SJSA1 (cell line): ENCODE measurements at regions not wholly inside any gene's neighbourhood (a gene's known extent, or its start where the extent isn't known, plus 50 kb on each side); places are given as distances from the start of the nearest gene placed in this dataset.

ENCODE experiments used
- DNase-seq, 2 experiments: peaks; one replicate each; pipeline ENCODE4 v3.0.0-alpha.2; 2015 to 2020; ENCODE audit warnings: low spot score in 2 of 2, low read depth in 1 of 2
- H3K27ac ChIP-seq: fragments of 250-450 bp; sonication (Bioruptor Pico); 2 replicates; pipeline ENCODE4 v1.5.1; 2020; ENCODE audit warnings: mild to moderate bottlenecking, moderate library complexity
- H3K27me3 ChIP-seq: fragments of 250-450 bp; sonication (Bioruptor Pico); replicated peaks from 2 replicates; pipeline ENCODE4 v1.5.1; 2020; ENCODE audit warnings: mild to moderate bottlenecking, moderate library complexity
- H3K36me3 ChIP-seq: fragments of 250-450 bp; sonication (Bioruptor Pico); 2 replicates; pipeline ENCODE4 v1.5.1; 2020; ENCODE audit warnings: mild to moderate bottlenecking
- H3K4me1 ChIP-seq: fragments of 250-450 bp; sonication (Bioruptor Pico); replicated peaks from 2 replicates; pipeline ENCODE4 v1.6.1; 2021; ENCODE audit warnings: mild to moderate bottlenecking
- H3K4me3 ChIP-seq: fragments of 250-450 bp; sonication (Bioruptor Pico); 2 replicates; pipeline ENCODE4 v1.5.1; 2020; ENCODE audit warnings: mild to moderate bottlenecking
- H3K9me3 ChIP-seq: fragments of 250-450 bp; sonication (Bioruptor Pico); replicated peaks from 2 replicates; pipeline ENCODE4 v1.5.1; 2020; ENCODE audit warnings: mild to moderate bottlenecking

GRCh38 chr13:64457976-64458375, 2772.2 kb downstream of the PCDH9 start:
- Histone ChIP-seq H3K27ac (no peak overlapping the region), H3K4me3 (no peak overlapping the region), H3K36me3 (no peaks in the 10 kb centered on the region), H3K9me3 (no peaks in the 10 kb centered on the region), H3K4me1 (no peaks in the 10 kb centered on the region), H3K27me3 (no peaks in the 10 kb centered on the region)
- DNase-seq = no peak

DNA sequence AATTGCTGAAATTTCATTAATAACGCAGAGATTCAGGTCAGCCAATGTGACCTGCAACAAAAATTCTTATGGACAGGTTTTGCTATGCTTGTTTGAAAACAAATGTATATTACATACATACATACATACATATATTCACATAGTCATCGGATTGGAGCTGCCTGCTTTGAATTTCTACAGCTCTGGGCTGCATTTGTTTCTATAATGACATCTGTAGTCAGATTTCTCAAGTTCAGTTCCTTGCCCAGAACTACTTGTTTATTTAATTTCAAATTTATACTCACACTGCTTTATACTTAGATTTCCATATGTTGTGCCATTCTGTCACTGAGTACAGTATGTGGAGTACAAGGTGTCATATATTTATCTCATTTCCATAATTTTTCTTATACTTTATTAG, 2775.0 kb downstream of the PCDH9 start:
- no peaks in the 10 kb centered on the region for H3K27me3 ChIP-seq
- no peak for DNase-seq
- H3K4me1 ChIP-seq = no peaks in the 10 kb centered on the region
- no peaks in the 10 kb centered on the region for H3K9me3 ChIP-seq
- no peaks in the 10 kb centered on the region for H3K36me3 ChIP-seq
- no peak overlapping the region for H3K4me3 ChIP-seq
- H3K27ac ChIP-seq = no peak overlapping the region

GRCh38 chr13:64453831-64454230, 2776.3 kb downstream of the PCDH9 start:
- no peaks in the 10 kb centered on the region for H3K27me3 ChIP-seq
- H3K4me3 ChIP-seq = no peak overlapping the region
- H3K27ac ChIP-seq = no peak overlapping the region
- H3K9me3 ChIP-seq = no peaks in the 10 kb centered on the region
- DNase-seq = no peak
- H3K4me1 ChIP-seq = no peaks in the 10 kb centered on the region
- no peaks in the 10 kb centered on the region for H3K36me3 ChIP-seq

GRCh38 chr13:64446372-64446771, 2783.8 kb downstream of the PCDH9 start:
- H3K4me1 ChIP-seq = no peaks in the 10 kb centered on the region
- no peaks in the 10 kb centered on the region for H3K27me3 ChIP-seq
- H3K9me3 ChIP-seq = no peaks in the 10 kb centered on the region
- no peak overlapping the region for H3K27ac ChIP-seq
- DNase-seq = no peak
- H3K36me3 ChIP-seq = no peaks in the 10 kb centered on the region
- no peak overlapping the region for H3K4me3 ChIP-seq

DNA sequence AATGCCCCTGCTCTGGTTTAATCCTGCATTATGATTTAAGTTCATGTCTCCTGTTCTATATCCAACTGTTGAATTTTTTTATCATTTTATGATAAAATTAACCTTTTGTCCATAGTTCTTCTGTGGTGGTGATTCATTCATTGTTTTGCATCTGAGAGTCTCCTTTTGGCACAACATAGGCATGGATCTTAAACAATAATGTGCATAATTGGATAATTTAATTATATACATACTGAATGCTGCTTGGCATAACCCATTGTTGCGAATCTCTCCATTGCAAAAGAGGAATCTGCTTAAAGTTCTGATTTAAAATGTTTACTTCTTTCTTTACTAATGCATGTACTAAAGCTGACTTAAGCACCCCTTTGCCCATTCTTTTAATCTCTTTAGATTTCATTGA, 2788.4 kb downstream of the PCDH9 start:
- Histone ChIP-seq H3K27me3 (no peaks in the 10 kb centered on the region), H3K36me3 (no peaks in the 10 kb centered on the region), H3K4me3 (no peak overlapping the region), H3K9me3 (no peaks in the 10 kb centered on the region), H3K27ac (no peak overlapping the region), H3K4me1 (no peaks in the 10 kb centered on the region)
- DNase-seq = no peak

DNA sequence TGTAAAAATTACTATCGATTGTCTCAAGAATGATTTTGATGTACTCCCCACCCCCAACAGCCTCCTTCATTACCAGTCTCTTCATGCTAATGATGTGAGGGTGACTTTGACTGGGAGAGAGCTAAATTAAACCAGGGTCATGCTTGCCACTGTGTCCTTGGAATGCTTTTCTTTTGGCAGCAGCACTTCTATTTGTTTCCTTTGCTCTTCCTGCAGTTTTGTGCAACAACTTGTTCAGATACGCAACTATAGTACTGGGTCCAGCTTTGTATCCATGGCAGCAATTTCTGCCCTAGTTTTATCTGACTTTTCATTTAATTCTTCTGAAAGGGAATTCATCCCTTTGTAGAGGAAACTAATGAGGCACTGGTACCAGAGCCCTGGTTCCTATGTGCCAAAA, 2792.1 kb downstream of the PCDH9 start:
- no peaks in the 10 kb centered on the region for H3K4me1 ChIP-seq
- no peaks in the 10 kb centered on the region for H3K27me3 ChIP-seq
- no peak overlapping the region for H3K27ac ChIP-seq
- H3K9me3 ChIP-seq = no peaks in the 10 kb centered on the region
- no peak for DNase-seq
- no peak overlapping the region for H3K4me3 ChIP-seq
- no peaks in the 10 kb centered on the region for H3K36me3 ChIP-seq

DNA sequence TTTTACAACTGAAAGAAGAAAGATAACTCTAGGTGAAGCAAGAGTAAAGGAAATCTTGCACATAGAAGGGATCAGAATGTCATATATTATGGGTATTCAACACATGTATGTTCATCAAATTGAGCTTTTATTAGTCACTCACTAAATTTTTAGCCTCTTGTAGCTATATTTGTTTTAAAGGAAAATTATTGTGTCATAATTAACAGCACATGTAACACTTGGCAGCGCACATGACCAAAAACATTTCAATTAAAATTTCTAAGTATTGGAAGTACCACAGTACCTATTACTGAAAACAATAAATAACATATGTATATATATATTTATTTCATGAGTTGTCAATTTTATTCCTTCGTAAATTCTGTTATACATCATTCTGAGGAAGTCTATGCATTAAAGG, 2800.4 kb downstream of the PCDH9 start:
- H3K36me3 ChIP-seq = no peaks in the 10 kb centered on the region
- H3K27ac ChIP-seq = no peak overlapping the region
- H3K9me3 ChIP-seq = no peaks in the 10 kb centered on the region
- no peaks in the 10 kb centered on the region for H3K4me1 ChIP-seq
- no peaks in the 10 kb centered on the region for H3K27me3 ChIP-seq
- DNase-seq = no peak
- no peak overlapping the region for H3K4me3 ChIP-seq

DNA sequence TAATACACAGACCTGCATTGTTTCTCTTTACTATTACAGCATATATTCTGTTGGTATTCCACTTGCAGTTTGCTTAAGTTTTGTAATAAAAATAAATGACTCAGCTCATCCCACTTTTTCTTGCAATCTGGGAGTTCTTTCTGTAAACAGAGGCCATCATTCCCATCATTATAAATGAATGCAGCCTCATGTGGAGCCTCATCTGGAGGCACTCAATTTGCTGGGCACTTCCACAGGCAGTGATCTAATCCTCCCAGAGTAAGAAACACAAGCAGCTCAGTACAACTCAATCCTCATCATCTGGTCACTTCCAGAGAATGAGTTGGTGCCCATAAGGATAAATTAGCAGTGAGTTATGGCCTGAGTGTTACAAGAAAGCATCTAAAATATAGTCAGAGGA, 2801.9 kb downstream of the PCDH9 start:
- DNase-seq = peak in 1 of 2 experiments; percentile 1
- H3K9me3 ChIP-seq = no peaks in the 10 kb centered on the region
- no peak overlapping the region for H3K4me3 ChIP-seq
- no peaks in the 10 kb centered on the region for H3K27me3 ChIP-seq
- no peaks in the 10 kb centered on the region for H3K4me1 ChIP-seq
- no peak overlapping the region for H3K27ac ChIP-seq
- H3K36me3 ChIP-seq = no peaks in the 10 kb centered on the region

DNA sequence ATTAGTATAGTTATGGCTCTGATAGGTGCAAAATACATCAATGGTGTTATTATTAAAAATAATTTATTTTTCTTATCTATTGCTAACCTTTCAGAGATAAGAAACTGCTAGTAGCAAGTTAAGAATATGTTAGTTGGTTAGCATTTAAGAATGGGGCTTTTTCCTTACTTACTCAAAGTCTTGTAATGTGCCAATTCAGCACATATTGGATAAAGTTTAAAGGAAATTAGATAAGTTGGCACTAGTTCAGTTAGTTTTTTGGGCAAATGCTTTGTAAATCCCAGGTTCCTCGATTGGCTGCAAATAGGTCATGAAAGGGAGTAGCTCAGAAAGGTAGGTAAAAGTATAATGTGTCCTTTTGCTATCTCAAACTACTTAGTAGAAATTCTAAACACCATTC, 2806.7 kb downstream of the PCDH9 start:
- Histone ChIP-seq H3K9me3 (no peaks in the 10 kb centered on the region), H3K4me3 (no peak overlapping the region)

DNA sequence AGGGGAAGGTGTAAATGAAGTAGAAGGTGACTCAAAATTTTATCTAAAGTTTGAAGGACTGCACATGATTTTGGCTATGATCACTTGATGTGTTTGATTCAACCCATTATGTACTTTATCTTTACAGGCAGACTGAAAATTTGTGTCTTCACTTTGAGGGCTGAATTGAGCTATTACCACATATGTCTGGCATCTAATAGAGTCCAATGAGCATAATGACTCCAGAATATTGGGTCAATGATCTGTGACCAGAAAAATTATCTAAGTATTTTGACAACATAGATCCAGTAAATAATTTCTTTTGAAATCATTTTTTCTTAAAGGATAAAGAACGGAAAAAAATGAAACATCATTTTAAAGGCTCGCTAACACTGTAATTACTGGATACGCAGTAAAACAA, 2810.0 kb downstream of the PCDH9 start:
- H3K4me1 ChIP-seq = no peaks in the 10 kb centered on the region
- H3K9me3 ChIP-seq = no peaks in the 10 kb centered on the region
- no peak overlapping the region for H3K4me3 ChIP-seq
- no peaks in the 10 kb centered on the region for H3K36me3 ChIP-seq
- no peaks in the 10 kb centered on the region for H3K27me3 ChIP-seq
- H3K27ac ChIP-seq = no peak overlapping the region
- DNase-seq = no peak

More for the DNA sequence above, 2806.7 kb downstream of the PCDH9 start:
- DNase-seq = no peak
- H3K36me3 ChIP-seq = no peaks in the 10 kb centered on the region
- H3K27ac ChIP-seq = no peak overlapping the region
- no peaks in the 10 kb centered on the region for H3K4me1 ChIP-seq
- no peaks in the 10 kb centered on the region for H3K27me3 ChIP-seq

DNA sequence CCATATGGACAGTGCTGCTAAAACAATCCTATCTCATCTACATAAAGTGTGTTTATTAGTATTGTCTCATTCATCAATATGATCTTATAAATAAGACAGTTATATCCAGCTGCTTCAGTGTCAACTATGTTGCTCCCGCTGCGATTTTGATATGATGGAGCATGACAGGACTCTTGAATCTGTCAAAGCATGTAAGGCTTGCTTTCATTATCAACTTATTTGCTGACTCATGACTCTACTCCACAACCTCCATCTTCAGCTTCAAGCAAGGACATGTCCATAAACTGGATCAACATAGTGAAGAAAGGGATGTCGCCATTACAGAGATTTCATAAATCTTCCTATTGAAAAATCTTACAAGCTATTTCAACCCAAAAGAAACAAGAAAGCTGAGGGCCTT, 2812.6 kb downstream of the PCDH9 start:
- H3K27ac ChIP-seq = no peak overlapping the region
- no peak overlapping the region for H3K4me3 ChIP-seq
- no peaks in the 10 kb centered on the region for H3K4me1 ChIP-seq
- DNase-seq = no peak
- no peaks in the 10 kb centered on the region for H3K9me3 ChIP-seq
- no peaks in the 10 kb centered on the region for H3K27me3 ChIP-seq
- H3K36me3 ChIP-seq = no peaks in the 10 kb centered on the region

DNA sequence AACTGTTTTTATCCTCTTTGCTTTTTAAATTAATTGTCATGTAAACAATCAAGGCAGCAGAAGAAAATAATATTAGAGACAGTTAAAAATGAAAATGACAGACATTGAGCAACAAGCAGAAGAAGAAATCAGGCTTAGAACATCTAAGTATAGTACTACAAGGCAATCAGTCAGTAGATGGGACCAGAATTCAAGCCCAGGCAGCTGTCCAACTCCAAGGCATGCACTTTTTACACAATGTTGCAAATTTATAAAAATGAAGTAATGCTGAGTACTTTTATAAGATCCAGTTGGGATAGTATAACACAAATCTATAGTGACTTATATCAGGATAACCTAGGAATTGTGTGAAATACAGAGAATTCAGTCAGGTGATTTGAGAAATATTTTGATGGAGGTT, 2815.8 kb downstream of the PCDH9 start:
- DNase-seq = no peak
- Histone ChIP-seq H3K9me3 (no peaks in the 10 kb centered on the region), H3K4me3 (no peak overlapping the region), H3K27me3 (no peaks in the 10 kb centered on the region), H3K4me1 (no peaks in the 10 kb centered on the region), H3K36me3 (no peaks in the 10 kb centered on the region), H3K27ac (no peak overlapping the region)

- no peaks in the 10 kb centered on the region for H3K9me3 ChIP-seq
- no peaks in the 10 kb centered on the region for H3K27me3 ChIP-seq
- no peaks in the 10 kb centered on the region for H3K36me3 ChIP-seq
- H3K27ac ChIP-seq = no peak overlapping the region
- no peak overlapping the region for H3K4me3 ChIP-seq
- DNase-seq = no peak
- no peaks in the 10 kb centered on the region for H3K4me1 ChIP-seq
These were observed 2816.6 kb downstream of the PCDH9 start for GRCh38 chr13:64413529-64413928.

GRCh38 chr13:64410276-64411053, 2819.7 kb downstream of the PCDH9 start:
- DNase-seq = no peak
- Histone ChIP-seq H3K4me1 (no peaks in the 10 kb centered on the region), H3K36me3 (no peaks in the 10 kb centered on the region), H3K4me3 (no peak overlapping the region), H3K27ac (no peak overlapping the region), H3K9me3 (no peaks in the 10 kb centered on the region), H3K27me3 (no peaks in the 10 kb centered on the region)

DNA sequence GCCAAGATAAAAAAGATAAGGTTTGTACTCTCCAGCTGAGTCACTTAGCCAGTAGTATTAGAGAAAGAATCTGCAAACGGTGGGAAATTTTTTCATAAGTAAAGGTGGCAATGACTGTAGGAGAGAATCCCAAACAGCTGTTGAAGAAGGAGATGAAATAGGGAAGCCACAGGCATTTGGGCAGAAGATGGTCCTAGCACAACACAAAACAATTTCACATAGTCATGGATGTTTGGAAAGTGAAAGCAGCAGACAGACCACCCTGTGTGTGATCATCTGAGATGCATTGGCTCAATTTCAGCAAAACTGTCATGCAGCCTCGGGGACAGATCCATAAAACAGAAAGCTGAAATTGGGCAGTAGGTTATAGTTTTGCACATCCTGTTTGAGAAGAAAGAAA, 2832.4 kb downstream of the PCDH9 start:
- DNase-seq = peak in 1 of 2 experiments; percentile 4
- Histone ChIP-seq H3K9me3 (no peaks in the 10 kb centered on the region), H3K36me3 (no peaks in the 10 kb centered on the region), H3K27me3 (no peaks in the 10 kb centered on the region), H3K27ac (no peak overlapping the region), H3K4me1 (no peaks in the 10 kb centered on the region), H3K4me3 (no peak overlapping the region)
